HL-60 (cell line): ENCODE measurements at regions not wholly inside any gene's neighbourhood (a gene's known extent, or its start where the extent isn't known, plus 50 kb on each side); places are given as distances from the start of the nearest gene placed in this dataset.
A peak's percentile ranks its signal among the peaks of the same experiment; 100 is the strongest.

Experiments used
- DNase-seq, 2 experiments: peaks; one replicate each; pipeline ENCODE4 v3.0.0-alpha.2; 2010 to 2020; ENCODE audit warnings: low read depth in 1 of 2, low spot score in 1 of 2
- H3K27ac ChIP-seq: fragments of 250-450 bp; sonication (Bioruptor Pico); replicated peaks from 2 replicates; pipeline ENCODE4 v1.5.1; 2020; ENCODE audit warnings: mild to moderate bottlenecking, moderate library complexity
- H3K27me3 ChIP-seq: fragments of 250-450 bp; sonication (Bioruptor Pico); 2 replicates; pipeline ENCODE4 v1.5.1; 2021; ENCODE audit warnings: mild to moderate bottlenecking, moderate library complexity; ENCODE audit not compliant: insufficient read depth, poor library complexity, severe bottlenecking
- H3K4me3 ChIP-seq: replicated peaks from 2 replicates; pipeline ENCODE4 v1.5.1; 2011; ENCODE audit warnings: mild to moderate bottlenecking, control low read depth, low read length; ENCODE audit not compliant: insufficient read depth
- GABPA ChIP-seq: IDR thresholded peaks from 2 replicates; pipeline ENCODE4 v1.6.1; 2012; ENCODE audit warnings: low read depth
- POLR2AphosphoS5 ChIP-seq: IDR thresholded peaks from 2 replicates; pipeline ENCODE4 v1.6.1; 2012; ENCODE audit warnings: low read depth
- SPI1 ChIP-seq: IDR thresholded peaks from 2 replicates; pipeline ENCODE4 v1.6.1; 2012; ENCODE audit warnings: low read depth, mild to moderate bottlenecking, borderline replicate concordance
- TF ChIP-seq, protein P1 (sequence below): IDR thresholded peaks from one replicate; pipeline ENCODE4 v1.5.1; 2011; ENCODE audit warnings: low read length, control low read depth, inconsistent platforms; ENCODE audit not compliant: insufficient read depth
- TF ChIP-seq, protein P2 (sequence below): IDR thresholded peaks from 2 replicates; pipeline ENCODE4 v1.6.1; 2012; ENCODE audit warnings: low read depth; ENCODE audit not compliant: insufficient replicate concordance

DNA sequence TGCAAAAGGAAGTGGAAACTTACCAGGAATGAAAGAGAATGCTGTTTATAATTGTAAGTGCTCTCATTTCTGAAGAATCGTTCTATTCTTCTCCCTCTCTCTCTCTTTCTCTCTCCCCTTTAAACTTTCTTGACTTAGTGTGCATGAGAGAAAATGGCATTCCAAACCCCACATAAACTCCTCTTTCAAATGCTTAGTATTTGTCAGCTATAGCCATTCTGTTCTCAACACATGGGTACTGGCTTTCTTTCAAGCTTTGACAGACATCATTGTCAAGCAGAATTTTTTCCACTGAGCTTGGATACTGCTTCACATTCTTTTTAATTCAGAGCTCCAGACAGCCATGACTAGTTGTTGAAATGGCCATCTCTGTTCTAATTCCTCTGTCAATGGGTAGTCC lies 51.1 kb upstream of the PREP start:
- TF ChIP-seq, protein P1, sequence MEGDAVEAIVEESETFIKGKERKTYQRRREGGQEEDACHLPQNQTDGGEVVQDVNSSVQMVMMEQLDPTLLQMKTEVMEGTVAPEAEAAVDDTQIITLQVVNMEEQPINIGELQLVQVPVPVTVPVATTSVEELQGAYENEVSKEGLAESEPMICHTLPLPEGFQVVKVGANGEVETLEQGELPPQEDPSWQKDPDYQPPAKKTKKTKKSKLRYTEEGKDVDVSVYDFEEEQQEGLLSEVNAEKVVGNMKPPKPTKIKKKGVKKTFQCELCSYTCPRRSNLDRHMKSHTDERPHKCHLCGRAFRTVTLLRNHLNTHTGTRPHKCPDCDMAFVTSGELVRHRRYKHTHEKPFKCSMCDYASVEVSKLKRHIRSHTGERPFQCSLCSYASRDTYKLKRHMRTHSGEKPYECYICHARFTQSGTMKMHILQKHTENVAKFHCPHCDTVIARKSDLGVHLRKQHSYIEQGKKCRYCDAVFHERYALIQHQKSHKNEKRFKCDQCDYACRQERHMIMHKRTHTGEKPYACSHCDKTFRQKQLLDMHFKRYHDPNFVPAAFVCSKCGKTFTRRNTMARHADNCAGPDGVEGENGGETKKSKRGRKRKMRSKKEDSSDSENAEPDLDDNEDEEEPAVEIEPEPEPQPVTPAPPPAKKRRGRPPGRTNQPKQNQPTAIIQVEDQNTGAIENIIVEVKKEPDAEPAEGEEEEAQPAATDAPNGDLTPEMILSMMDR: no peak
- TF ChIP-seq GABPA (no peak), POLR2AphosphoS5 (no peak), SPI1 (no peak)
- TF ChIP-seq, protein P2, sequence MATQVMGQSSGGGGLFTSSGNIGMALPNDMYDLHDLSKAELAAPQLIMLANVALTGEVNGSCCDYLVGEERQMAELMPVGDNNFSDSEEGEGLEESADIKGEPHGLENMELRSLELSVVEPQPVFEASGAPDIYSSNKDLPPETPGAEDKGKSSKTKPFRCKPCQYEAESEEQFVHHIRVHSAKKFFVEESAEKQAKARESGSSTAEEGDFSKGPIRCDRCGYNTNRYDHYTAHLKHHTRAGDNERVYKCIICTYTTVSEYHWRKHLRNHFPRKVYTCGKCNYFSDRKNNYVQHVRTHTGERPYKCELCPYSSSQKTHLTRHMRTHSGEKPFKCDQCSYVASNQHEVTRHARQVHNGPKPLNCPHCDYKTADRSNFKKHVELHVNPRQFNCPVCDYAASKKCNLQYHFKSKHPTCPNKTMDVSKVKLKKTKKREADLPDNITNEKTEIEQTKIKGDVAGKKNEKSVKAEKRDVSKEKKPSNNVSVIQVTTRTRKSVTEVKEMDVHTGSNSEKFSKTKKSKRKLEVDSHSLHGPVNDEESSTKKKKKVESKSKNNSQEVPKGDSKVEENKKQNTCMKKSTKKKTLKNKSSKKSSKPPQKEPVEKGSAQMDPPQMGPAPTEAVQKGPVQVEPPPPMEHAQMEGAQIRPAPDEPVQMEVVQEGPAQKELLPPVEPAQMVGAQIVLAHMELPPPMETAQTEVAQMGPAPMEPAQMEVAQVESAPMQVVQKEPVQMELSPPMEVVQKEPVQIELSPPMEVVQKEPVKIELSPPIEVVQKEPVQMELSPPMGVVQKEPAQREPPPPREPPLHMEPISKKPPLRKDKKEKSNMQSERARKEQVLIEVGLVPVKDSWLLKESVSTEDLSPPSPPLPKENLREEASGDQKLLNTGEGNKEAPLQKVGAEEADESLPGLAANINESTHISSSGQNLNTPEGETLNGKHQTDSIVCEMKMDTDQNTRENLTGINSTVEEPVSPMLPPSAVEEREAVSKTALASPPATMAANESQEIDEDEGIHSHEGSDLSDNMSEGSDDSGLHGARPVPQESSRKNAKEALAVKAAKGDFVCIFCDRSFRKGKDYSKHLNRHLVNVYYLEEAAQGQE: no peak
- Histone ChIP-seq H3K4me3 (no peak overlapping the region), H3K27ac (no peak overlapping the region), H3K27me3 (no peaks in the 10 kb centered on the region)
- no peak for DNase-seq

DNA sequence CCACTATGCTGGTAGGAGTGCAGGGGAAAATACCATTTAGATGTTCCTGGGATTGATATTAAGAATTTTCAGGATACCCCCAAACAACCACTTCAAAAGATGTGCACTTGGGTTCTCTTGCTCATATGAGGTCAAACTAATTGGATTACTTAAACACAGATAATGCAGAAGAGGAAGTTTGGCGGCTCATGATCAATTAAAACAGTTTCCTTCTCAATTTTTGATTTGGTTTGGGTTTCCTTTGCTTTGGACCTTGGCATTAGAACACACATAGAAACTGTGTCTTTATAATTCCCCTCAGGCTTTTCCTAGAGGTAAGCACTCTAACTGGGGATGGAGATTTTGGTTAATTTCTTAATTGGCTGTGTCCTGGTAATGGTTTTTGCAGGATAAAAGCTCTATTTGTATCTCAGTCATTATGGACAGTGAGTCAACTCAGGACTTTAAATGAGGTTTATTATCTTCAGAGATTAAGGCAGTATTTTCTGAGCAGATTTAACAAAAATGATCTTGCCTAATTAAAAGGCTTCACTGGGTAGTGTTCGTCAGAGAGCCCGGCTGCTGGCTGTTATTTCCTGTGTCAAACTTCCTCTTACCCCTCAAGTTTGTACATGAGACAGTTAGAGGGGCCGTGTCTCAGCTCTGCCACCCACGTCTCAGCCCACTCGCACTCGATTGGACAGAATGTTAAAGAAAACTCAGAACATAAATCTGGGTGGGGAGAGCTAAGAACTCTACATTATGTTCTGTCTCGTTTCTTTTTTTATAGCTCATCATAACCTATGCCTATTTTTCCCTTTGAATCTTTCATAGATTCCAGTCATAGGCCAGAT lies 50.3 kb upstream of the PREP start:
- TF ChIP-seq POLR2AphosphoS5 (no peak), SPI1 (no peak), GABPA (no peak)
- TF ChIP-seq, protein P2: no peak
- TF ChIP-seq, protein P1: no peak
- Histone ChIP-seq H3K27me3 (no peaks in the 10 kb centered on the region), H3K4me3 (no peak overlapping the region), H3K27ac (no peak overlapping the region)
- DNase-seq: peak in 1 of 2 experiments; percentile 15
